ENCODE measurements at regions not wholly inside any gene's neighbourhood (a gene's known extent, or its start where the extent isn't known, plus 50 kb on each side); places are given as distances from the start of the nearest gene placed in this dataset.
"Not testable (repeated sequence)": the region's sequence is repeated elsewhere in the genome, so short reads cannot be mapped to it uniquely, and the experiment has no call there.

DNA sequence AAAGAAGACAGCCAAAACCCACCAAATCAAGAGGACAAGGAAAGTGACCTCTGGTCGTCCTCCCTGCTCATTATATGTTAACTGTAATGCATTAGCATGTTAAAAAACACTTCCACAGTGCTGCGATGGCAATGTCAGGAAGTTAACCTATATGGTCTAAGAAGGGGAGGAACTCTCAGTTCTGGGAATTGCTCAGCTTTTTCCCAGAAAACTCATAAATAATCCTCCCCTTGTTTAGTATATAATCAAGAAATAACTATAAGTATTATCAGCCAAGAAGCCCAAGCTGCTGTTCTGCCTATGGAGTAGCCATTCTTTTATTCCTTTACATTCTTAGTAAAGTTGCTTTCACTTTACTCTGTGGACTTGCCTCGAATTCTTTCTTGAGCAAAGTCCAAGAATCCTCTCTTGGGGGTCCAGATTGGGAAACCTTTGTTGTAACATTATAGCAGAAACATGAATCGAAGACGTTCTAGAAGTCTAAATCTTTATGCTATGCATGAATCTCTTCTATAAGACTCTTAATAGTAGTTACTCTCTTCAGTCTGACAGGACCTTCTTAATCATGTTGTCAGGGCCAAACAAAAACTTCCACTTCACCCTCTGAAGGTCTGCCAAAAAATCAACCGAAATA, 110.0 kb upstream of the VANGL1 start:
- DNase-seq = no peak

GRCh38 chr1:115530407-115530806, 111.4 kb upstream of the VANGL1 start:
- no peak for DNase-seq

DNA sequence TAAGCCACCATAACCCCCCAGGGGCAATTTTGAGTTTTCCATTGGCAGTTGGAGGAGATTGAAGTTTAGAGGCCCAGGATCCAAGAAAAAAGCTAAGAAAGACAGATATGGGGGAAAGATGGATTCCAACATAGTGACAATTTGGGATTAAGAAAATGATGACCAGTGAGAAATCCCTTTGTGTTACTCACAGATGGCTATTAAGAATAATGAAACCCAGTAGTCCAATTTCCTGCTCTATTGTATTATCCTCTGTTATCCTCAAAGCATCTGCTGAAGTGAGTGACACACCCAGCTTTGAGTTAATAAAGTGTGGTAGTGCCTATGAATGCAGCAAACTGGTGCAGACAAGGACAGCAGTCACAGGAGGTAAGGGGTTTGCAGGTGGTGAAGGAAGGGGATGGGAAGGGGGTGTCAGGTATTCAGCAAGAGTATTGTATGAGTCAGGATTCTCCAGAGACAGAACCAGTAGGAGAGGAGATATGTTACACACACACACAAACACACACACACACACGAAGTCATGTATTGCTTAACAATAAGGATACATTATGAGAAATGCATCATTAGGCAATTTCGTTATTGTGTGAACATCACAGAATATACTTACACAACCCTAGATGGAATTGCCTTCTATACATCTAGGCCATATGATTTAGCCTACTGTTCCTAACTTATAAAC, 112.4 kb upstream of the VANGL1 start:
- DNase-seq = no peak

GRCh38 chr1:115528336-115528735, 113.4 kb upstream of the VANGL1 start:
- not testable (repeated sequence) for DNase-seq

DNA sequence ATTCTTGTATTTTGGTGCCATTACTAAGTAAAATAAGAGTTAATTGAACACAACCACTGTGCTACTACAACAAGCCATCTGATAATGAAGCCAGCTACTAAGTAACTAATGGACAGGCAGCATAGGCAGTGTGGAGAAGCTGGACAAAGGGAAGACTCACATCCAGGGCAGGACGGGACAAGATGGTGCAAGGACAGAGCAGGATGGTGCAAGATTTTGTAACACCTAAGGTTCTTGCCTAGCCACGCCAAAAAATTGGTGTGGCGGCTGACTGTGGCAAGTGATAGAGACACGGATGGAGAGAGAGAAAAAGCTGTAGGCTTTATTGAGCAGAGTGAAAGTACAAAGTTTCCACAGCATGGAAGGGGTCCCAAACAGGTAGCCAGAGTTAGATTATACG, 114.0 kb upstream of the VANGL1 start:
- DNase-seq = no peak

DNA sequence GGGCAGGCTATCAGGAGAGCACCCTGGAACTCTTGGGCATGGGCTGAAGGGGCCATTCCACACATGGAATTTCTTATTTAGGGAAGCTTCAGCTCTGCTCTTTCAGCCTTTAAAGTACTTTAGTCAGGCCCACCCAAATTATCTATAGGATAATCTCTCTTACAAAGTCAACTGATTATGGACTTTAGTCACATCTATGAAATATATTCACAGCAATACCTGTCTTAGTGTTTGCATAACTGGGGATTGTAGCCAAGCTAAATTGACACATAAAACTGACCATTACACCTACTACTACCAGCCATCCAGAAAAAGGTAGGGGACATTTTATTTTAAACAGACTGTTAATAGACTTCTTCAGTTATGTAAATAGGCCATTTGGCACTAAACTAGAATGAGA, 114.9 kb upstream of the VANGL1 start:
- no peak for DNase-seq

DNA sequence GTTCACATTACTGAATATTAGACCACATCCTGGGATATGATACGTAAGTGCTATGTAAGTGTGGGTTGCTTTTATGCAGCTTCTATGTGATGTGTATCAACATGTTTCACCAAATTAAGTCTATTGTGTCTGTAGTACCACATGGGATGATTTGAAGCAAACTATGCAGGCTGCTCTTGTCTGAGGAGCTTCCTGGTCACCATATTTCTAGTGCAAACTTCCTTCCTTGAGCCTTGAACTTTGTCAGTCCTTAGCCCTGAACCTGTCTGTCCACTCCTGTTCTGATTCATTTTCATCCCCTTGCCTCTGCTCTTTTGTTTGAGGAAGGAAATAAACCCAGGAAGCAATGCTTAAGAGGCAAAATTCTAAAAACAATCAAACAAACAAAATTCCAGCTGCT, 117.5 kb upstream of the VANGL1 start:
- DNase-seq = no peak

DNA sequence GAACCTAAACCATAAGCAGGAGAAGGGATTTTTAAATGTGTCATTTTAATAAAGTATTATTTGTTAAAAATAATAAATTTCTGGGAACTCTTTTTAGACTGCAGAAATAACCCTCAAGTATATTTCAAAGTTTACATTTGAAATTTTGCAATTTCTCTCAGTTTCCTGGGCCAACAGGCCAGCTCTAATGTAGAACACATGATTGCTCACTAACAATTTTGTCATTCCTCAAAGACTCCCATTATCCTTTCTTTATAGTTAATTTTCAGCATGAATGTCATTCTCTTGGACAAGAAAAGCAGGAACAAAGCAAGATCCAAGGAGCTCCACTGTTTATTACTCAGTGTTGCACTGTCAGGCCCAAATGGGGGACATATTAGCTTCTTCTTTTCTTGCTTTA, 119.4 kb upstream of the VANGL1 start:
- no peak for DNase-seq

GRCh38 chr1:115515270-115515669, 126.5 kb upstream of the VANGL1 start:
- no peak for DNase-seq

DNA sequence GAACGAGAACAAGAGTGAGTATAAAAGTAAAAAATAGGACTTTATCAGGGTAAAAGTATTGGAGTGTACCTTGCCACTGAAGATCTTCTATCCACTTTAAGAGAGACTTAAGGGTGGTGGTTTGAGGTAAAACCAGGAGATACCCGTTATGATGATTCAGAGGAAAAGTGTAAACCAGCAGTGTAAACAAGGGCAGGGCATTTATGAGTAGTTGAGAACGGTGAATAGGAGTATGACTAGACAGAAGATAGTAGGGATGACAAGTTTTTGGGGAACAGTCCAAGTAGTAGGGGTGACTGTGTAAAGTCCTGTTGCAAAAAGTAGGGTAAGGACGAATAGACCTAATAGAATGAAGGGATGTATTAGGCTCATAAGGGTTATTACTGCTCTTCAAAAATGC, 131.5 kb upstream of the VANGL1 start:
- not testable (repeated sequence) for DNase-seq

- no peak for DNase-seq
Measured at GRCh38 chr1:115507901-115508300, 133.9 kb upstream of the VANGL1 start.

- no peak for DNase-seq
Measured at GRCh38 chr1:115506924-115507589, 134.7 kb upstream of the VANGL1 start.

GRCh38 chr1:115506518-115506917, 135.3 kb upstream of the VANGL1 start:
- DNase-seq = no peak

DNA sequence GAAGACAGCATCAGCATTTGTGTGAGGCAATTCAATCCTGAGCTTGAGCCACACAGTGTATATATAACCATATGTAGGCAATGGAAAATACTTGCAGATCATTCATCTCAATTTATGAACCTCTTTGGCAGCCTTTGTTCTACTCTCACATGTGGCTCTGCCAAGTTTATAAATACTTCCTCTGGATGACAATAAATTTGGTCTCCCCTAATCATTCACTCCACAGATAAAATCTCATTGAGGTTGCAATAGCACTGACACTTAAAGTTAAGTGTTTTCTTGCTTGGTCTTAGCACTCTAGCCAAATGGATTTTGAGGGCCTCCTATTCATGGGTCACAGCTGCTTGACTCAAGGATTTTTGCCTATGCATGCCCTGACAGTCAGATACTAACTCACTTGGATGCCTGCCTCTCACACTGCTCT, 136.6 kb upstream of the VANGL1 start:
- DNase-seq = no peak

- not testable (repeated sequence) for DNase-seq
Measured at GRCh38 chr1:115502183-115502582, 139.6 kb upstream of the VANGL1 start.

- no peak for DNase-seq
Measured at GRCh38 chr1:115501476-115501875, 140.3 kb upstream of the VANGL1 start.

GRCh38 chr1:115499253-115499652, 142.5 kb upstream of the VANGL1 start:
- DNase-seq = no peak

- DNase-seq = no peak
Measured at GRCh38 chr1:115496904-115497527, 144.8 kb upstream of the VANGL1 start.

DNA sequence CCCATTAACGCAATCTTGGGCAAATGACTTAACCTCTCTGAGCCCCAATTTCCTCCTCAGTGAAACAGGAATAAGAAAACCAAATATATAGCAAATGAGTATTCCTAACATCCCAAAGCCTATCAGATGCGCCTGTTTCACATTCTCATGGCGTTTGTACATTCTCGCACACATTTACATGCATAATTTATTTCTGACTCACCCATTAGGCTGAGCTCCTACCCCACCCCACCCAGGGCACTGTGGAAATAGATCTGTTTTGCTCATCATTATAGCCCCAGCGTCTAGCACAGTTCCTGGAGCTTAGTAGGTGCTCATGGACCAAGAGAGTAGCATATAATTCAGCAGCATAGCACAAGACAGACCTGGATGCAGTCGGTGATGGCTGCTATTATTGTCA, 146.1 kb upstream of the VANGL1 start:
- no peak for DNase-seq

DNA sequence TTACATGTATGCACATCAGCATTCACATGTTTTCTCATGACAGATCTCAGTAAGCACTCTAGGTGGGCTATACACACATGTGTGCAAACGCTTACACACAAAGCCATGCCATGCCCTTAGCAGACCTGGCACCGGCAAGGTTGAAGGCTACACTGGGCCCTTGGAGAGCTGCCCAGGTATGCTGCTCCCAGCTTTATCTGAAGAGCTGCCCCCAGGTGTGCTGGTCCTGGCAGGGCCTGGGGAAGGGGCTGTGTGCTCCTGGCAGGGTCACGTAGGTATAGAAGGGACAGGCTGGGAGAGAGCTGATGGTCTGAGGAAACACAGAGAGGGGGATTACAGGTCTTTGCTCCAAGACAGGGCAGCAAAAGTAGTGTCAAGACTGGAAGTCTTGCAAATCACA, 146.7 kb upstream of the VANGL1 start:
- DNase-seq = no peak

GRCh38 chr1:115493834-115494233, 147.9 kb upstream of the VANGL1 start:
- no peak for DNase-seq

GRCh38 chr1:115492880-115493279, 148.9 kb upstream of the VANGL1 start:
- DNase-seq = no peak

DNA sequence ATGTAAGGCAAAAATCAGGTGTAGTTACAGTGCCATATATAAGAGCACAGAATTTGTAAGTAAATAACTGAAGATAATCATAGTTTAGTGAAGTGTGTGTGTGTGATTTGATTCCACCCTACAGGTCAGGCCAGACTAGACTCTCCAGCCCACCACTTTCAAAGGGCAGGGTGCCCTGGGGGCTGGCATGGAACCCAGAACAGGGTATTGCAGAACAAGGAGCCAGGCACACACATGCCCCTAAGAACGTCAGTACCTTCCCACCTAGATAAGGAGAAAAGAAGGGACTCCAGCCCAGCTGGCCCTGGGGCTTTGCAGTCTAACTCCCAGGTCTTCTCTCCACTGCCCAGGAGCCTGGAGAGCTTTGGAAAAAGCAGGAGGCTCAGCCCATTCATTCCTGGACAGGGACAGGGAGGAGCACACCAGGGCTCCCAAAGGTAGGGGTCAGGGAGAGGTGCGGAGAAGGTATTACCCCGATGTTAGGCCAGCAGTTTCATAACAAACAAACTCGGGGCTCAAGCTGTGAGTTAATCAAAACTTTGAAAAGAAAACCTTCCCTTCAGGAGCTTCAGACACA, 149.7 kb upstream of the VANGL1 start:
- no peak for DNase-seq

Data from CD4-positive, alpha-beta T cell treated with Interleukin-6 for 4 hours (primary cell).